G401.6 (cell line): ENCODE measurements at regions not wholly inside any gene's neighbourhood (a gene's known extent, or its start where the extent isn't known, plus 50 kb on each side); places are given as distances from the start of the nearest gene placed in this dataset.

Experiments
- FAIRE-seq: peaks from 2 replicates; lab custom pipeline; 2012; peaks lifted over from hg19 to GRCh38; lab: Jason Lieb, UNC

DNA sequence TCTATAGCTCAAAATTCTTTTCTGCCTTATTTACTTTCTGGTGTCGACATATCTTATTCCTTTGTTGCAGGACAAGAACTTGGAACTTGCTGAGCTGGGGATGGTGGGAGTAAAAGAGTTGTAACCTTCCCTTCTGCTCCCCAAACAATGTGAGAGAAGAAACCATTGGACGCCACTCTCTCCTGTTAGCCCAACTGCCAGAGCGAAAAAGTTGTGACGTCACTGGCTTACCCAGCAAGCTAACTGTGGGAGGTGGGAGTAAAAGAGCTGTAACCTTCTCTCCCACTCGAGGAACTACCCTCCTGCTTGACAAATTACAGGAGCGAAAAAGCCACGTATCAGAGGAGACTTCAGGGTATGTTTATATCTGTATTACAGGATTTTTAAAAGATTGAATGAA is 90.0 kb upstream of the PCDH10 start:
- no peak for FAIRE-seq

DNA sequence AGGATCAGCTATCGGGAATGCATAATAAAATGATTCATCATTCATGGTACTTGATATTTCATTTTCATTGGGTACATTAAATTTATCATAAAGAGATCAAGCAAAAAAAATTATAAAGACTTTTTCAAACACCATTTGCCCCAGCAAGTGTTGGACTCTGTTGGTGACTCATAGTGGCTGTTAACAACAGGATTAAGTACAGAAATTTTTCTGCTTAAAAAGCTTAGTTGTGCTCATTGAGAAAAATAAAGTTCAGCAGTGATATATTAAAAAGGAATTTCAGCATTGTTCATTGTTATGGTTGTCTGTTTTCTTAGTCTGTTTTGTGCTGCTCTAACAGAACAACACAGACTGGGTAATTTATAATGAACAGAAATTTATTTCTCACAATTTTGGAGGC is 86.2 kb upstream of the PCDH10 start:
- FAIRE-seq, result no peak

DNA sequence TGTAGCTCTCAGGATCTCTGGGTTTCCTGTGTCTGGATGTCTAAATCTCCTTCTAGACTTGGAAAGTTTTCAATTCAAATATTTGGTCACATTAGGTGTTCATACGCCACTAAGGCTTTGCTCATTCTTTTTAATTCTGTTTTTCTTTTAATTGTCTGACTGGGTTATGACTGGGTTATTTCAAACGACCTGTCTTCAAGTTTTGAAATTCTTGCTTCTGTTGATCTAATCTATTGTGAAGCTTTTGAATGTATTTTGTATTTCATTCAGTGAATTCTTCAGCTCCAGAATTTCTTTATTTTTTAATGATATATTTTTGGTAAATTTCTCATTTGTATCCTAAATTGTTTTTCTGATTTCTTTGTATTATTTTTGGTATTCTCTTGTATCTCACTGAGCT is 81.0 kb upstream of the PCDH10 start:
- FAIRE-seq, result no peak

DNA sequence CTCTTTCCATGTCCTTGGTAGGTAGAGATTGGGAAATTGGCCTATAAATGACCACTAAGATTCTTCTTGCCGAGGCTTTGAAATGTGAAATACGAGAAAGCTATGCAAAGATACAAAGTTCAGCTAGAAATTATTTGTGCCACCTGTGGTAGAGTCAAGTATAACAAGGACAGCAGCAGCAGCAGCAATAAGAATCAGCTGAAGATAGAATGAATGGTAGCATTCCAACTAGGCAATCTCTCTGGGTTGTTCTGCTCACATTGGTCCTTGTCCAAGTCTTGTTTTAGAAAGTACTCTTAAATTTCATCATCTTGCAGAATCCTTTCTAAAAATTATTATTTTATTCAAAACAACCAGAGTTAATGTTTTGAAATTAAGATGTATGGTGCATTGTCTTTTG is 67.8 kb upstream of the PCDH10 start:
- FAIRE-seq, result no peak

DNA sequence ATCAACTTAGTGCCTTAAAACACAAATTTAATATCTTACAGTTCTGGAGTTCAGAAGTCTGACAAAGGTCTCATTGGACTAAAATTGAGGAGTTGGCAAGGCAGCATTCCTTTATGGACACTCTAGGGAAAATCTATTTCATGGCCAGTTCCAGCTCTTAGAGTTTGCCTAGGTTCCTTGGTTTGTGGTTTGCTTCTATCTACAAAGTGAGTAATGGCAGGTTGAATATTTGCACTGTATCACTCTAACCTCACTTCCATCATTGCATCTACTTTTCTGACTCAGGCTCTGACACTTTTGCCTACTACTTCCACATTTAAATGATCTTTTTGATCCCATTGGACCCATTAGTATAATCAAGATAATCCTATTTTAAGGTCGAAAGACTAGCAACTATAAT is 64.7 kb upstream of the PCDH10 start:
- no peak for FAIRE-seq

DNA sequence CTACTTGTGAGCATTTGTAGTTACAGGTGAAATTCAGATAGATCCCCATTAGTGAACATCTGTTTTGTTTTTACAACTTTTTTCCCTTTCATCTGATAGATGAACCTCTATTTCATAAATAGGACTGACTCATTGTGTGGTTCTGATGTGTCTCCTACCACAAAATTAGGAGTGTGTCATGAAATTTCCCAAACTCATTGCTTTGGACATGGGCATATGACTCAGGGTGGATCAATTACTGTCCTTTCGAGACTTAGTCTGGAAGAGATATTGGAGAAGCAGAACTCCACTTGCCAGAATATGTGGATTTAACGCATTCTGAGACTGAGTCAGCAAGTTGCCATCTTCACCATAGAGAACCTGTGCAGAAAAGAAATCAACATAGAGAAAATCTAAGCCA is 53.5 kb upstream of the PCDH10 start:
- FAIRE-seq, result no peak

DNA sequence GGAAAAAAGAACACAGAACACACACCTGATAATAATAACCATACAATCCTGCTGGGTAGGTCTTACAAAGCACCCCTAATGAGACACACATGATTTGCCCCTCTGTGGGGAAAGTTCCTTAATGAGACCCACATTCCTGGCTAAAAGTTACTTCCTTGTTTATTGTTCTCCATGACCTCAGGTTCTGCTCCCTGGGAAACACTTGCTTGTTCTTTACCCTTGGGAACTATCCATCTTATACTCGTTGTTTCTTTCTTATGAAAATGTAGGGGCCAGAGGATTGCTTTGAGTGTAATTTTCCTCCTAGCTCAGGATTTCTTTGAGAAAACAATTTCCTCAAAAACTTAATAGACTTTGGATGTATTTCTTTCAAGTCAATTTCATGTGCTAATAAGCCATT is 52.1 kb upstream of the PCDH10 start:
- no peak for FAIRE-seq
